ENCODE measurements at regions not wholly inside any gene's neighbourhood (a gene's known extent, or its start where the extent isn't known, plus 50 kb on each side); places are given as distances from the start of the nearest gene placed in this dataset.

DNA sequence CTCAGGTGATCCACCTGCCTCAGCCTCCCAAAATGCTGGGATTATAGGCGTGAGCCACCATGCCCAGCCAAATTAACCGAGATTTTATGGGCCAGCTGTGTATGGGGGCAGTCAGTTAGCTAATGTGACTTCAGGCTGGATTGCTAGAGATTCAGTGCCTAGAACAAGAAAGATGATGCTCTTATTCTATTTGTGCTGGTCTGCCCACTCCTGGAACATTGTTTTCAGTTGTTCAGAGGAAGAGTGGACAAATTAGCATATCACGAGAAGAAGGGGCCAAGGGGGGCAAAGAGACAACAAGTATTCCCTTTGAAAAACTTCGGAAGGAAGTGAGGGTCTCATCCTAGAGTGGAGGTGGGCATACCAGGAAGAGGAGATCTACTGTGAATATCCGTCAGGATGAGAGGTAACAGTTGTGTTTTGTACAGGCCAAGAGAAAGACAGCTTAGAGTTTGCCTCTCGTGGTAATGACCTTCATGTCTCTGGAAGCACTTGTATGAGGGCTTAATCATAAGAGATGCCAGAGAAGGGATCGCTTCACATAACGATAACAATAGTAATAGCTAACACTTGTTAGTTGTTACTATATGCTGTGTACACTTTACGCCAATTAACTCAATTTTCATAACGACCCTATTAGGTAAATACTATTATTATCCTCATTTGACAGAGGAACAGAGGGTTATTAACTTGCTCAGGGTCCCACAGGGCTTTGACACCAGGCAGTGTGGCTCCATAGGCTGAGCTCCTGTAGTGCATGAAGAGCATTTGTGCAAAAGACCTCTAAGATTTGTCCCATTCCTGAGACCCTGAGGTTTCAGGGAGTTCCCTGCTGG lies 138.3 kb downstream of the DDX1 start:
- DNase-seq = peak in 3 of 42 donors; percentile 3 to 5 (median 3)
- intact Hi-C loops (cut with DNase I) = no loop called here

DNA sequence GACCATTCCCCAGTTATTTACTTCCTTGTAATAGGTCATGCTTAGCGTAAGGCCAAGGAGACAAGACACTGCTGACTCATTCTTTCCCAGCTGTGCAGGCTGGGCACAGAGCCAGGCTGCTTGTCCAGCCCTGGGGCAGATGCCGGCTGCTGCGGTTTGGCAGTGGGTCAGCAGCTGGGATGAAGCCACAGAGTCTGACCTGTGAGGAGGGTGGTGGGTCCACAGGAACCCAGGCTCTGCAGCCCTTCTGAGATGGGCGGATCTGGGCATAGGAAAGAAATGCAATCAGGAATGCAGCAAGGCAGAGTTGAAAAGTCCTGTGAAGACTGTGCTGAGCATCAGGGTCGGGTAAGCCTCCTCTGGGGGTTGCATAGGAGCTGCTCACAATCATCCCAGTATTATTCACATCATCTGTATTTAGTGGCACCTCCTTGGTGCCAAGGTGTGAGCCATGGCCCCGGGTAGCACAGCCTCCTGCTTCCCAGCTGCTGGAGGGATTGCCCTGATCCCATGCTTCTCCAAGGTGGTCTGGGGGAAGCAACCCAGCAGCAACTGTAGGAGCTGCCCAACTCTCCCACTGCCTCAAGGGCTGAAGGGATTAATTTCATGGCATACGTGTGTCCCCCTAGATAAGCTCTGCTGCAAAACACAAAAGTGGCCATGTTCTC lies 139.0 kb downstream of the DDX1 start:
- peak; percentile 74 to 96 (median 92) for DNase-seq

DNA sequence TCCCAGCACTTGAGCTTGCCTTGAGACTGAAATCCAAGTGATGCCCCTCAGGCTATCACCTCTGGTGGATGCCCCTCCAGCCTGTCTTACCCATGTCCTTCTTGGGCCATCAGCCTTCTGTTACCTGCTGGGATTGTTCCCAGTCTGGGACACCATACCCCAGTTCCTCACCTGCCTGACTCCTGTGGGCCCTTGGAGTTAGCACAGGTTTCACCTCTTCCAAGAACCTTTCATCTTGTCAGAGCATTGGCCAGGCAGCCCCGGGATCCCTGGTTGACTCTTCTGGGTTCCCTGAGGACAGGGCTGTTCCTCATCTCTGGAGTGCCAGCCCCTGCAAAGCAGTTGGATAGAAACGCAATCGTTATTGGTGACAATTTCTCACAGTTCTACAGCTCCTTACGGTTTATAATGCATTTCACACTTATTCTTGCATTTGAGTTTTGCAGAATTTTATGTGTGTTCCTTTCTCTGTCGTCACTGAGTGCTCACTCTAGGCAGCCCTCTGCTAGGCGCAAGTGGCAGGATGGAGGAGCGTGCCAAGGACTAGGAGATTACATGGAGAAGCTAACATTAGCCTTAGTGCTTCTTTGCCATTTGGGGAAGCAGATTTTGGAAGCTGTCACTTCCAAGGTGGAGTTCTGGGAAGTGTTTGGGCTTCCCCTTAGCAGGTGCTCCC lies 139.7 kb downstream of the DDX1 start:
- intact Hi-C loops (cut with DNase I) = no loop called here
- DNase-seq = peak in 4 of 42 donors; percentile 11 to 25 (median 20)

More for the DNA sequence above, 139.0 kb downstream of the DDX1 start:
- intact Hi-C loops (cut with DNase I) = no loop called here

DNA sequence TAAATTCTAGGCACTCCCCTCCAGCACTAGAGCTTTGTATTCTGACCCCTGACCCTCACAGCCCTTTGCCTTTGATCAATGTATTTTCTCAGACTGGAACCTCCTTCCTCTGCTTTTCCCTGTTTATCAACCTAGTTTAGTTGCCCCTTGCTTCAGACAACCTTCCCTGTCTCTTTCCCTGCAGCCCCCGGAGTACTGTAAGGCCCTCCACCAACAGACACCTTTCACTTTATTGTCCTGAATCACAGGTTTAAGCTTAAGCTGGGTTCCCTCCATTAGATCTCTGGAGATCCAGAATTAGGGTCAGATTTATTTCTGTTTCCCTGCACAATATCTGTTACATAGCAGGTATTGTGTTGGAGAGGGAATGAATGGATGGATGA lies 140.2 kb downstream of the DDX1 start:
- DNase-seq = no peak
- intact Hi-C loops (cut with DNase I) = no loop called here

DNA sequence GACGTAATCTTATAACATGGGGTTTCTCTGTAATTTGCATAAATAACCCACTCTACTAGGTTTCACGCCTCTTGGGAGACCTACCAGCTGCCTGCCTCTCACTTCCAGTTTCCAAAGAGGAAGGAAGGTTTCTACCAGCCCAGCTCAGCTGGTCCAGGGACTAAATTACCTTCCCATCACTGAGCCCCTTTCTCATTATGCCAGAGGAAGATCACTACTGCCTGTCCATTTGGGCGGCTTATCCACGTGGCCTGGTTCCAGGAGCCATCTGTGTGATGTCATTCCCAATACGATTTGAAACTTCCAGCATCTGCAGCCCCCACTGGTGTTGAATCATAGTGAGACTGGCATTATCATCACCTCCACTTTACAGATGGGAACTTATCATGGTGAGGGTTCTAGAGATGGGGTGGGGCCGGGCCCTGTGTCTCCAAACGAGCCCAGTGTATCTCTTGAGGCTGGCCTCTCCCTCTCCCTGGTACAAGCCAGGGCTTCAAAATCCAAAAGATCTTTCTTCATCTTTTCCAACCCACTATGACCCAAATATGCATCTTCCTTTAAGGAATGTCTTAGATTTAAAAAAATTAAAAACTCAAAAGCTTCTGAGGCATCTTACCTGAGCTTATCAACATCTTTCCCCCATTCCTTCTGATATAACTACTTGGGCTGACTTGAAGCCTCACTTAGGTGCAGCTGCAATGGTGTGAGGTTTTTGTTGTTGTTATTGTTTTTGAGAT lies 140.8 kb downstream of the DDX1 start:
- intact Hi-C loops (cut with DNase I) = no loop called here
- DNase-seq = peak in 4 of 42 donors; percentile 12 to 27 (median 26)

DNA sequence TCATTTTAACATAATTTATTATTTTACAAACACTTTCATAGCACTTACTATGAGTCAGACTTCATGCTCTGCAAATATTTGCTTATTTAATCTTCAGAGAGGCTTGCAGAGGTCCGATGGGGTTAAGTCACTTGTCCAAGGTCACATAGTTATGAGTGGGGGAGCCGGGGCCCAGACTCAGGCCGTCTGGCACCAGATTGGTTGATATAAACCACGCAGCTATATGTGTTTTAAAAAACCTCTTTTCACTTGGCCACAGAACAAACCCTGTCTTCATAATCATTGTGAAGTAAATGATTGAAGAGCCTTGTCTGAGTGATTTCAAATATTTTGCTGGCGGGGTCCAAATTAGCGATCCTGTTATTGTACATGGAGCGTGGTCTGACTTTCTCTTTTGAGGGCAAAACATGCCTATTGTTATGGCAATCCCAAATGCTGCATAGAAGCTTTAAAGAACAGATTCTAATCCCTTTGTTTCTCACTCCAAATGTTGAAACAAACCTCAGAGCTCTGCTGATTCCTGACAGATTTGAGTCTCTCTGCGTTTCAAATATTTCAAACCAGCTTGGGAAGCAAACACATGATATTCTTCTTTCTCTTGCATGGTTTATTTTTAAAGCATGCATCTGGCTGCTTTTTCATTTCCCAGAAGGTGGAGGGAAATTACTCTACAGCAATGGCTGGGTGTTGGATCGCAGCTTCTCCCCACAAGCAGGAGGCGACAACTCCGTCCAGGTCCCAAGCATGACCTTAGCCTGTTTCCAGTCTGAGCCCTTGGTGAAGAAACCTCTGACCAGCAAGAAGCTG lies 142.4 kb downstream of the DDX1 start:
- peak in 3 of 42 donors; percentile 12 to 24 (median 13) for DNase-seq
- intact Hi-C loops (cut with DNase I) = no loop called here

DNA sequence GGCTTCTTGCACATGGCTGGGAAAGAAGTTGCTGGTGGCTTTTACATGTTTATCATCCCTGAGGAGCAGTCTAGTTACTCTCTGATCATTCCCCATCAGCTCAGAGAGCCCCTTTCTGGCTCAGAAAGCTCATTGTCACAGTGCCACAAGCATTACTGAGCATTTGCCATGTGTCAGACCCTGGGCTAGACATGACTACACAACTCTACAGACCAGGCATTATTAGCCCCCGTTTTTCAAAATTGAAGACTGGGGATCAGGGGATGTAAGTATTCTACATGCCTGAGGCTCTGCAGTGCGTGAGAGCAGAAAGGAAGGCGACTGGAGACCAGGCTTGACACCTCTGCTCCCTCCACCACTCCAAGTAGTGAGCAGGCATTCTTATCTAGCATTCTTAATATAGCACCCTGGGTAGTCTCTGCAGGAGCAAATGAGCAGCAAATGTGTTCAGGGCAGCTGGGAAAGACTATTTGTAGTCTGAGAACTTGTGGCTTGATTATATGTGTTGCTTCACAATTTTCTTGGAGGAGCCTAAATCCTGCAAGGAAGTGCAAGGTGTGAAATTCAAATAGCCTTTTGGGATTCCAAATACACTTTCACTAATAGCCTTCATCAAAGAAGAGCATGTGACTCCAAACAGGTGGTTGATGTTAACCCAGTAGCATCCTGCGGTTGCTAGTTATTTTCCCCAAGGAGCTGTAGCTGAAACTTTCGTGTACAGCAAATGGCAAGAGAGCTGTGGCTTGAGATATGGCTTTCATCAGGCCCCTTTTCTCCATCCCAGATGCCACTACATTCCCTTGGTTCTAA lies 143.2 kb downstream of the DDX1 start:
- DNase-seq = peak in 2 of 42 donors; percentile 24
- intact Hi-C loops (cut with DNase I) = no loop called here

DNA sequence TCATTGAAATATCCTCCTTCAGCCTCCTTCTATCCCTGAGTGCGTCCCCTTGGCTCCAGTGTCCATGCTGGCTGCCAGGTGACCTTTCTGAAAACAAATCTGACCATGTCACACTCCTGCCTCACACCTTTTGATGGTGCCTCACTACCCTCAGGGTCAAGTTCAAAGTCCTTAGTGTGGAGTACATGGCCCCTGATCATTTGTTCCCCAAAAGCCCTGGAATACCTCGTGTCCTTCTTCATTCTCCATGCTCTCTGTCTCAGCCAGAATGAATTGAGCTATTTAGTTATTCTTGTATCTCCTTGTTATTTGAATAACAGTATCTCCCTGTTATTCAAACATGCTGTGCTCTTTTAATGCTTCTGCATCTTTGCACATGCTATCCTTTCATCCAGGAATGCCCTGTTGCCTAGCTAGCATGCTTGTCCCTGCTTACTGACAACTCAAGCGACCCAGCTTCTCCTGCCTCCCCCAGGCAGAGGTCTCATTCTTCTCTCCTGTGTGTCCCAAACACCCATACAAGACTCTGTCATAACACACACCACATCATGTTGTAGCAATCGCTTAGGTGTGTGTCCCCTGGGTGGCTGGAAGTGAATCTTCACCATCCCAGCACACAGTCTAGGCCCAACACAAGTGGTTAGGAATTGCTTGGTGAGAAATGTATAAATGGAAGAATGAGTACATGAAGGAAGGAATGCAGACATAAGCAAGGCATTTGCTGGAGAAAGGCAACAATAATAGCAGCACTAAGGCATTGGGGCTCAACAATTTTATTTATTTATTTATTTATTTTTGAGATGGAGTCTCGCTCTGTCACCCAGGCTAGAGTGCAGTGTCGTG lies 144.0 kb downstream of the DDX1 start:
- DNase-seq = no peak
- intact Hi-C loops (cut with DNase I) = no loop called here

DNA sequence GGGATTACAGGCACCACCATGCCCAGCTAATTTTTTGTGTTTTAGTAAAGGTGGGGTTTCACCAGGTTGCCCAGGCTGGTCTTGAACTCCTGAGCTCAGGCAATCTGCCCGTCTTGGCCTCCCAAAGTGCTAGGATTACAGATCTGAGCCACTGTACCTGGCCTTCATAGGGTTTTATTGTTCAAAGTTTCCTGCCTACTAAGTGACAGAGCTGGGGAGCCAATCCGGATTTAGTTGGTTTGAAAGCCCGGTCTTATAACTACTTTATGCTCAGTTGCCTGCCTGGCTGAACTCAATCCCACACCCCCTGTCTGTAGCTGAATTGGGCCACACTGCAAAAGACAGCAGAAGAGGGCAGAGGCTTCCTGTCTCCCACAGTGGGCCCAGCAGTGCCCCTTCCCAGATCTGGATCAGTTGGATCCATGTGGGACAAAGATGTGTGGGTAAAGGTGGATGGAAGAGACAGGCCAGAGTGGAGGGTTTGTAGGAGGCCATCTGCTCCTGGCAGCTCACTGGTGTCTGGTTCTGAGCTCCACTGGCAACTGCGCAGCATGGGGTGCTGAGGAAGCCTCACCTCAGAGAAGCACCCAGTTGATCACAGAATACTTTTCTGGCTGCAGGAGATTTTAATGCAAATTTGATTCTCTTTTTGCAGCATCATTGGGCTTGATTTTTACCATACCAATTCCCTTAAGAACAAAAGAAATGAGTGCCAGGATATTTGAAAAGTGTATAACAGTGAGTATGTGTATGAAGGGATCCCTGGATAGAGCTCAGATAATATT lies 144.9 kb downstream of the DDX1 start:
- intact Hi-C loops (cut with DNase I) = no loop called here
- no peak for DNase-seq

DNA sequence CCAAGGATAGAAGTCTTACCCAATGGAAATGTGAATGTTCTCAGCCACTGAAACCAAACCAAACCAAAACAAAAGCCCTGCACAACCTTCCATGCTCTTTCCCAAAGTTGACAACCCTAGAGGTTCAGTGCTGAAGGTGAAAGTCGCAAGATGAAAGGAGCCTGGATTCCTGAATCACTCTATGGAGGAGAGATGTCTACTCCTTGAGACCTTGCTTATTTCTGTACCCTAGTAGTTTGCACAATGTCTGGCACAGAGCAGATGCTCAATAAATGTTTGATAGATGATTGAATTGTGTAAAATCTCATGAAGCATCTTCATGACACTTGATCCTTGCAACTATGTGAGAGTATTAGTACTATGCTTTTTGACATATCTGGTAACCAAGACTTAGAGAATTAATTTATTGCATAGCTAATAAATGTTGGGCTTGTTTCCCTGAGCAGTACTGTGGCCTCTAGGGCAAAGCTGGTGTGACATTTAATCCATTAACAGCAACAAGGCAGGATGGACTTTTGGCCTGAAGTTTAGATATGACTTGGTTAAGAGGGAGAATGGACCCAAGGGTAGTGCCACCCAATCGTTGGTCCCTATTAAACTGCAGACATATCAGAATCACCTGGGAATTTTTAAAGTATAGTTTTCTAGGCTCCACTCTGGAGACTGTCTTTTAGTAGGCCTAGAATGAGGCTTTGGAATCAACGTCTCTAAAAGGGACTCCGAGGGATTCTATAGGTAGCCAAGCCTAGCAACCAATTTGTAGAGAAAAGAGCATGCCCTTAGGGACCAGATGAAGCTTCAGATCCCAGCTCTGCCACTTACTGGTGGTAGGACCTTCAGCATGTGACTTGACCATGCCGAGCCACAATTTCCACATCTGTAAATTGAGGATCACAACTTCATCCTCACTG lies 145.9 kb downstream of the DDX1 start:
- intact Hi-C loops (cut with DNase I) = no loop called here
- no peak for DNase-seq

DNA sequence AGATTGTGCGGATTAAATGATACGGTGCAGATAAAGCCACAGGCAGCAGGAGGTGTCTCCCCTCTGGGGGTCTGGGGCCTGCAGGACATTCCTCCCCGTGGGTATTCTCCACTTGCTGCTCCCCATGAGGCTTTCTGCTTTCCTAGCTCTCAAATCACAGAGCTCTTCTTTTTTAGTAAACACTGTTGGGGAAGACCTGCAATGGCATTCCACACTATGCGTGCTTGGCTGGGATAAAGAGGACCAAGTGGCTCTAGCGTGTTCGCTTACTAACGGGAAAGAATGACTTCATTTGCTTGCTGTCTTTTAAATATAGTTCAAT lies 146.5 kb downstream of the DDX1 start:
- DNase-seq = no peak
- intact Hi-C loops (cut with DNase I) = no loop called here

DNA sequence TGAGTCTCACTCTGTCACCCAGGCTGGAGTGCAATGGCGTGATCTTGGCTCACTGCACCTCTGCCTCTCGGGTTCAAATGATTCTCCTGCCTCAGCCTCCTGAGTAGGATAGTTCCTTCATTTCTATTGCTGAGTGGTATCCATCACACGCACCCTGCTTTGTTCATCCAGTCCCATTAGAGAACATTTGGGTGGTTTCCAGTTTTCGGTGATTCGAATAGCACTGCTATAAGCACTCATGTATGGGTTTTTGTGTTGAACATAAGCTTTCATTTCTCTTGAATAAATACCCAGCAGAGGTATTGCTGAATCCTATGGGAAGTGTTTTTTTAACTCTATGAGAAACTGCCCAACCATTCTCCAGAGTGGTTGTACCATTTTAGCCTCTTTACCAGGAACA lies 147.3 kb downstream of the DDX1 start:
- DNase-seq = no peak
- intact Hi-C loops (cut with DNase I) = no loop called here

DNA sequence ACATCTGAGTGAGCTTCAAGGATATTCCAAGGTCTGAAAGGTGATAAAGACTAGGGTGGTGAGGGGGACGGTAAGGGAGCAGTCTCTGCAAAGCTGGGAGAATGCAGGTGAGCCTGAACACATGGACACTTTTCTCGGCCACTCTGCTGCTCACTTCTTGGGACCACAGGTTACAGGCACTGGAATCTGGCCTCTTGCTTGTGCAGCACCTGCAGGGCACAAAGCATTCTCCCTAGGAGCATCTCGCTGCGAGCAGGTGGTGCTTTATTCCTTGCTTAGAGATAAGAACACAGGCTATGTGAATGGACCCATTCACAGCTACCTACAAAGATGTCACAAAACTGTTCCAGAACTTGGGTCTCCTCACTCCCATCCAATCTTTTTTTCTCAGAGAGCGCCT lies 153.2 kb downstream of the DDX1 start:
- DNase-seq = peak in 2 of 42 donors; percentile 10 to 18
- intact Hi-C loops (cut with DNase I) = no loop called here

DNA sequence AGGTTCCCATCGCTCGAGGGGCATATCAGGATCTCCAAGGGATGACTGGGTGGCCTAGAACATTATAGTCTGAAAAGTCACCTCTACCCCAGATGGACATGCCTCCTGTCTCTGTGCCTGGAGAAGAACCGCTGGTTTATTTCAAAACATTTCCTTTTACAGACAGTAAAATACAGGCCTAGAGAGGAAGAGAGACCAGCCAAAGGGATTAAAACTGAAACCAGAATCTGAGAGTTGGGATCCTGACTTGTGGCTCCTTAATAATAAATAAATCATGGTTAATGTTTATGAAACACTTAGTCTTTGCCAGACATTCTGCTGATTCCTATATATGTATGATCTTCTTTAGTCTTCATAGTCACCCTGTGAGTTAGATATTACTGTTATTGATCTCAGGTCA lies 153.7 kb downstream of the DDX1 start:
- peak in 1 of 42 donors; percentile 5 for DNase-seq
- intact Hi-C loops (cut with DNase I) = no loop called here
